Cardiac muscle cell (in vitro differentiated cells and primary cell): ENCODE measurements at regions not wholly inside any gene's neighbourhood (a gene's known extent, or its start where the extent isn't known, plus 50 kb on each side); places are given as distances from the start of the nearest gene placed in this dataset.

Experiments used
- DNase-seq, 2 donors: peaks; one replicate each; pipeline versions ENCODE4 v3.0.0 to v3.0.0-alpha.2; 2010 to 2017; ENCODE audit warnings: low read depth in 1 of 2, low spot score in 1 of 2
- H3K27ac ChIP-seq: fragments of 200-600 bp; sonication (generic); 2 replicates; pipeline ENCODE4 v1.5.1; 2016
- H3K27me3 ChIP-seq: fragments of 200-600 bp; sonication (generic); 2 replicates; pipeline ENCODE4 v1.6.0; 2016; ENCODE audit warnings: control low read depth
- H3K36me3 ChIP-seq: fragments of 200-600 bp; sonication (generic); 2 replicates; pipeline ENCODE4 v1.5.1; 2016; ENCODE audit warnings: control low read depth
- H3K4me1 ChIP-seq: fragments of 200-600 bp; sonication (generic); 2 replicates; pipeline ENCODE4 v1.8.1; 2017; ENCODE audit warnings: low read depth, mild to moderate bottlenecking, mixed run types
- H3K4me3 ChIP-seq: fragments of 200-600 bp; sonication (generic); 2 replicates; pipeline ENCODE4 v1.5.1; 2016; ENCODE audit warnings: mild to moderate bottlenecking
- H3K9me3 ChIP-seq: fragments of 200-600 bp; sonication (generic); 2 replicates; pipeline ENCODE4 v1.5.1; 2017; ENCODE audit warnings: low read depth, mild to moderate bottlenecking, control low read depth
- CTCF ChIP-seq: IDR thresholded peaks from 2 replicates; pipeline ENCODE4 v1.5.1; 2012; ENCODE audit warnings: low read depth, mild to moderate bottlenecking, low read length

GRCh38 chr17:53538129-53538617 is 284.6 kb upstream of the KIF2B start:
- Histone ChIP-seq H3K27ac (no peak overlapping the region), H3K9me3 (no peaks in the 10 kb centered on the region), H3K4me3 (no peak overlapping the region), H3K27me3 (no peaks in the 10 kb centered on the region), H3K36me3 (no peaks in the 10 kb centered on the region), H3K4me1 (no peaks in the 10 kb centered on the region)
- DNase-seq = no peak
- TF ChIP-seq CTCF = no peak

GRCh38 chr17:53527473-53527872 is 295.3 kb upstream of the KIF2B start:
- Histone ChIP-seq H3K27me3 (no peaks in the 10 kb centered on the region), H3K36me3 (no peaks in the 10 kb centered on the region), H3K27ac (no peak overlapping the region), H3K4me3 (no peak overlapping the region), H3K4me1 (no peaks in the 10 kb centered on the region), H3K9me3 (no peaks in the 10 kb centered on the region)
- TF ChIP-seq CTCF = no peak
- DNase-seq = peak; percentile 1 to 15

- H3K27me3 ChIP-seq = no peaks in the 10 kb centered on the region
- no peak overlapping the region for H3K27ac ChIP-seq
- H3K4me3 ChIP-seq = no peak overlapping the region
- H3K4me1 ChIP-seq = no peaks in the 10 kb centered on the region
- no peak for TF ChIP-seq CTCF
- H3K36me3 ChIP-seq = no peaks in the 10 kb centered on the region
- no peak for DNase-seq
- no peaks in the 10 kb centered on the region for H3K9me3 ChIP-seq
These were observed 297.1 kb upstream of the KIF2B start for GRCh38 chr17:53525590-53525989.

GRCh38 chr17:53516636-53517035 is 306.1 kb upstream of the KIF2B start:
- DNase-seq = peak; percentile 51 to 59
- no peaks in the 10 kb centered on the region for H3K4me1 ChIP-seq
- peak; percentile 51 for TF ChIP-seq CTCF
- H3K4me3 ChIP-seq = no peak overlapping the region
- H3K27me3 ChIP-seq = no peaks in the 10 kb centered on the region
- no peaks in the 10 kb centered on the region for H3K9me3 ChIP-seq
- no peaks in the 10 kb centered on the region for H3K36me3 ChIP-seq
- H3K27ac ChIP-seq = no peak overlapping the region

- no peak overlapping the region for H3K4me3 ChIP-seq
- H3K4me1 ChIP-seq = no peaks in the 10 kb centered on the region
- TF ChIP-seq CTCF = no peak
- no peaks in the 10 kb centered on the region for H3K9me3 ChIP-seq
- no peak for DNase-seq
- no peaks in the 10 kb centered on the region for H3K27me3 ChIP-seq
- no peaks in the 10 kb centered on the region for H3K36me3 ChIP-seq
- no peak overlapping the region for H3K27ac ChIP-seq
These were observed 323.4 kb upstream of the KIF2B start for GRCh38 chr17:53499277-53499676.

GRCh38 chr17:53496356-53496755 is 326.4 kb upstream of the KIF2B start:
- H3K9me3 ChIP-seq = no peaks in the 10 kb centered on the region
- TF ChIP-seq CTCF = no peak
- H3K27me3 ChIP-seq = no peaks in the 10 kb centered on the region
- no peaks in the 10 kb centered on the region for H3K4me1 ChIP-seq
- no peak overlapping the region for H3K27ac ChIP-seq
- H3K36me3 ChIP-seq = no peaks in the 10 kb centered on the region
- H3K4me3 ChIP-seq = no peak overlapping the region
- no peak for DNase-seq
